SK-N-SH (cell line): ENCODE measurements at regions not wholly inside any gene's neighbourhood (a gene's known extent, or its start where the extent isn't known, plus 50 kb on each side); places are given as distances from the start of the nearest gene placed in this dataset.

Experiments used
- GABPA ChIP-seq: IDR thresholded peaks from 2 replicates; pipeline ENCODE4 v1.4.0; 2012; ENCODE audit warnings: low read depth, mild to moderate bottlenecking
- GATA2 ChIP-seq: sonication (generic); formaldehyde crosslinking; IDR thresholded peaks from 2 replicates; pipeline ENCODE4 v1.5.0; 2020; ENCODE audit warnings: mild to moderate bottlenecking, missing genetic modification reagents
- MEF2A ChIP-seq: IDR thresholded peaks from 2 replicates; pipeline ENCODE4 v1.4.0; 2012; ENCODE audit warnings: low read depth, borderline replicate concordance
- MXI1 ChIP-seq: IDR thresholded peaks from 2 replicates; pipeline ENCODE4 v1.6.1; 2012; ENCODE audit warnings: mild to moderate bottlenecking, low read depth, low read length, improper control_type of control experiment
- POLR2AphosphoS5 ChIP-seq: IDR thresholded peaks from 2 replicates; pipeline ENCODE4 v1.6.1; 2012; ENCODE audit warnings: low read depth, low read length
- RAD21 ChIP-seq: IDR thresholded peaks from 2 replicates; pipeline ENCODE4 v1.6.1; 2012; ENCODE audit warnings: mild to moderate bottlenecking, low read length
- SIN3A ChIP-seq: IDR thresholded peaks from 2 replicates; pipeline ENCODE4 v1.6.1; 2012; ENCODE audit warnings: low read depth, mild to moderate bottlenecking, low read length, moderate library complexity, borderline replicate concordance
- TF ChIP-seq, protein P1 (sequence below): IDR thresholded peaks from 2 replicates; pipeline ENCODE4 v1.4.0; 2012; ENCODE audit warnings: low read depth
- TF ChIP-seq, protein P2 (sequence below): fragments of 200-600 bp; sonication (generic); IDR thresholded peaks from 2 replicates; pipeline ENCODE4 v1.6.1; 2017; ENCODE audit warnings: antibody characterized with exemption, mild to moderate bottlenecking, moderate library complexity
- TF ChIP-seq, protein P3 (sequence below): IDR thresholded peaks from 2 replicates; pipeline ENCODE4 v1.6.1; 2012; ENCODE audit warnings: mild to moderate bottlenecking, low read depth, low read length, moderate library complexity

DNA sequence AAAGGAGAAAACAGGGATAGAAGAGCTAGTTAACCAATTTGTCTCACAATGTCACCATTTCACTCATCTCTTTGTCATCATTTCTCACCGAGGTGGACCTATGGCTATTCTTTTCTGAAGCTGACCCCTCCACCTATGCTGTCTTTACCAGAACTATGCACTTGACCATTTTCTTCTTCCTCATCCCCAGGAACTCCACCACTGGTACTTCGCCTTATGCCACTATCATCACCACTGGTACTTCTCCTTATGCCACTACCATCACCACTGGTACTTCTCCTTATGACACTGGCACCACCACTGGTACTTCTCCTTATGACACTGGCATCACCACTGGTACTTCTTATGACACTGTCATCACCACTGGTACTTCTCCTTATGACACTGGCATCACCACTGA lies 745.8 kb upstream of the CHAC2 start:
- TF ChIP-seq, protein P1, sequence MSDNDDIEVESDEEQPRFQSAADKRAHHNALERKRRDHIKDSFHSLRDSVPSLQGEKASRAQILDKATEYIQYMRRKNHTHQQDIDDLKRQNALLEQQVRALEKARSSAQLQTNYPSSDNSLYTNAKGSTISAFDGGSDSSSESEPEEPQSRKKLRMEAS, result no peak
- TF ChIP-seq RAD21, result no peak
- TF ChIP-seq, protein P2, sequence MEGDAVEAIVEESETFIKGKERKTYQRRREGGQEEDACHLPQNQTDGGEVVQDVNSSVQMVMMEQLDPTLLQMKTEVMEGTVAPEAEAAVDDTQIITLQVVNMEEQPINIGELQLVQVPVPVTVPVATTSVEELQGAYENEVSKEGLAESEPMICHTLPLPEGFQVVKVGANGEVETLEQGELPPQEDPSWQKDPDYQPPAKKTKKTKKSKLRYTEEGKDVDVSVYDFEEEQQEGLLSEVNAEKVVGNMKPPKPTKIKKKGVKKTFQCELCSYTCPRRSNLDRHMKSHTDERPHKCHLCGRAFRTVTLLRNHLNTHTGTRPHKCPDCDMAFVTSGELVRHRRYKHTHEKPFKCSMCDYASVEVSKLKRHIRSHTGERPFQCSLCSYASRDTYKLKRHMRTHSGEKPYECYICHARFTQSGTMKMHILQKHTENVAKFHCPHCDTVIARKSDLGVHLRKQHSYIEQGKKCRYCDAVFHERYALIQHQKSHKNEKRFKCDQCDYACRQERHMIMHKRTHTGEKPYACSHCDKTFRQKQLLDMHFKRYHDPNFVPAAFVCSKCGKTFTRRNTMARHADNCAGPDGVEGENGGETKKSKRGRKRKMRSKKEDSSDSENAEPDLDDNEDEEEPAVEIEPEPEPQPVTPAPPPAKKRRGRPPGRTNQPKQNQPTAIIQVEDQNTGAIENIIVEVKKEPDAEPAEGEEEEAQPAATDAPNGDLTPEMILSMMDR, result no peak
- TF ChIP-seq, protein P3, sequence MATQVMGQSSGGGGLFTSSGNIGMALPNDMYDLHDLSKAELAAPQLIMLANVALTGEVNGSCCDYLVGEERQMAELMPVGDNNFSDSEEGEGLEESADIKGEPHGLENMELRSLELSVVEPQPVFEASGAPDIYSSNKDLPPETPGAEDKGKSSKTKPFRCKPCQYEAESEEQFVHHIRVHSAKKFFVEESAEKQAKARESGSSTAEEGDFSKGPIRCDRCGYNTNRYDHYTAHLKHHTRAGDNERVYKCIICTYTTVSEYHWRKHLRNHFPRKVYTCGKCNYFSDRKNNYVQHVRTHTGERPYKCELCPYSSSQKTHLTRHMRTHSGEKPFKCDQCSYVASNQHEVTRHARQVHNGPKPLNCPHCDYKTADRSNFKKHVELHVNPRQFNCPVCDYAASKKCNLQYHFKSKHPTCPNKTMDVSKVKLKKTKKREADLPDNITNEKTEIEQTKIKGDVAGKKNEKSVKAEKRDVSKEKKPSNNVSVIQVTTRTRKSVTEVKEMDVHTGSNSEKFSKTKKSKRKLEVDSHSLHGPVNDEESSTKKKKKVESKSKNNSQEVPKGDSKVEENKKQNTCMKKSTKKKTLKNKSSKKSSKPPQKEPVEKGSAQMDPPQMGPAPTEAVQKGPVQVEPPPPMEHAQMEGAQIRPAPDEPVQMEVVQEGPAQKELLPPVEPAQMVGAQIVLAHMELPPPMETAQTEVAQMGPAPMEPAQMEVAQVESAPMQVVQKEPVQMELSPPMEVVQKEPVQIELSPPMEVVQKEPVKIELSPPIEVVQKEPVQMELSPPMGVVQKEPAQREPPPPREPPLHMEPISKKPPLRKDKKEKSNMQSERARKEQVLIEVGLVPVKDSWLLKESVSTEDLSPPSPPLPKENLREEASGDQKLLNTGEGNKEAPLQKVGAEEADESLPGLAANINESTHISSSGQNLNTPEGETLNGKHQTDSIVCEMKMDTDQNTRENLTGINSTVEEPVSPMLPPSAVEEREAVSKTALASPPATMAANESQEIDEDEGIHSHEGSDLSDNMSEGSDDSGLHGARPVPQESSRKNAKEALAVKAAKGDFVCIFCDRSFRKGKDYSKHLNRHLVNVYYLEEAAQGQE, result no peak
- TF ChIP-seq POLR2AphosphoS5, result no peak
- no peak for TF ChIP-seq SIN3A
- TF ChIP-seq GATA2, result no peak
- TF ChIP-seq GABPA, result no peak
- no peak for TF ChIP-seq MXI1
- no peak for TF ChIP-seq MEF2A
